ENCODE measurements at regions not wholly inside any gene's neighbourhood (a gene's known extent, or its start where the extent isn't known, plus 50 kb on each side); places are given as distances from the start of the nearest gene placed in this dataset.

GRCh38 chr2:221293949-221294742, 278.0 kb downstream of the EPHA4 start:
- TF ChIP-seq POLR2A (IDR thresholded peaks at IDR 0.05; ENCODE audit: low read depth, low read length), result no peak
- no peak for TF ChIP-seq POU2F2 (IDR thresholded peaks at IDR 0.05; ENCODE audit: low read depth, low read length)
